Astrocyte of the cerebellum (primary cell): ENCODE measurements at regions not wholly inside any gene's neighbourhood (a gene's known extent, or its start where the extent isn't known, plus 50 kb on each side); places are given as distances from the start of the nearest gene placed in this dataset.

ENCODE experiments used
- DNase-seq: peaks from one replicate; pipeline ENCODE4 v3.0.0-alpha.2; 2011; ENCODE audit warnings: low read depth
- H3K4me3 ChIP-seq: 2 replicates; pipeline ENCODE4 v1.5.1; 2011; ENCODE audit warnings: mild to moderate bottlenecking, low read depth, low read length, moderate library complexity
- CTCF ChIP-seq: IDR thresholded peaks from 2 replicates; pipeline ENCODE4 v1.5.1; 2012; ENCODE audit warnings: low read length, low read depth, moderate library complexity, mild to moderate bottlenecking; ENCODE audit errors: missing control alignments
- in situ Hi-C: cut with HindIII; loops from 2 replicates; pipeline ENCODE4 v1.10.0; 2017; ENCODE audit warnings: low sequenced_read_pairs

- in situ Hi-C loops, result no loop called here
- no peak overlapping the region for H3K4me3 ChIP-seq
Observed at GRCh38 chr12:127254420-127254955, 1012.5 kb upstream of the TMEM132C start.

GRCh38 chr12:127257366-127257935 is 1009.5 kb upstream of the TMEM132C start:
- DNase-seq, result no peak
- no peak overlapping the region for H3K4me3 ChIP-seq
- in situ Hi-C loops, result no loop called here
- TF ChIP-seq CTCF, result no peak

More at GRCh38 chr12:127254420-127254955, 1012.5 kb upstream of the TMEM132C start:
- no peak for TF ChIP-seq CTCF
- DNase-seq, result no peak

- in situ Hi-C loops, result no loop called here
- no peak overlapping the region for H3K4me3 ChIP-seq
- no peak for TF ChIP-seq CTCF
- DNase-seq, result no peak
Observed at GRCh38 chr12:127260531-127260930, 1006.4 kb upstream of the TMEM132C start.

- DNase-seq, result no peak
- in situ Hi-C loops, result no loop called here
- no peak for TF ChIP-seq CTCF
- no peak overlapping the region for H3K4me3 ChIP-seq
Observed at GRCh38 chr12:127260999-127261398, 1006.0 kb upstream of the TMEM132C start.

GRCh38 chr12:127262615-127263014 is 1004.4 kb upstream of the TMEM132C start:
- DNase-seq, result no peak
- in situ Hi-C loops, result no loop called here
- no peak for TF ChIP-seq CTCF
- H3K4me3 ChIP-seq, result no peak overlapping the region

GRCh38 chr12:127263621-127264020 is 1003.3 kb upstream of the TMEM132C start:
- TF ChIP-seq CTCF, result no peak
- in situ Hi-C loops, result no loop called here

More at GRCh38 chr12:127263621-127264020, 1003.3 kb upstream of the TMEM132C start:
- DNase-seq, result no peak
- H3K4me3 ChIP-seq, result no peak overlapping the region
